ENCODE measurements at regions not wholly inside any gene's neighbourhood (a gene's known extent, or its start where the extent isn't known, plus 50 kb on each side); places are given as distances from the start of the nearest gene placed in this dataset.

DNA sequence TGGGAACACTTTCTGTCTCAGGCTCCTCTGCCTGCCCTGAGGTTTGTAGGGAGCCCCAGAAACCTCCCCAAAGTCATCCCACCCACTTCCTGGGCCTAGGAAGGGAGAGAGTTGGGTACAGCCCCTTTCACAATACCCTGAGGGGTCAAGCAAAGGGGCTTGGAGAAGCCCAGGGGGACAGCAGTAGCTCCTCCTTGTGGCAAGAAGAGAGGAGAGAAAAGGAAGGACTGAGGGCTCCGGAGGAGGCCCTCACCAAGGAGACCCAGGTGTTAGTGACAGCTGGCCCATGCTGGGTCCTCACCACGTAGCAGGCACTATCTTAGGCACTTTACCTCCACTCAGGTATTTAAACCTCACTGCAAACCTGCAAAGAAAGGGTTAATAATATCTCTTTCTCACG is 112.8 kb downstream of the IRX5 start:
- Histone ChIP-seq H3K36me3 (no peaks in the 10 kb centered on the region), H3K4me1 (no peaks in the 10 kb centered on the region), H3K27ac (no peak overlapping the region), H3K4me3 (no peak overlapping the region), H3K9me3 (no peaks in the 10 kb centered on the region), H3K27me3 (peaks cover 0 to 4% (median 0%) of the 10 kb centered on the region in 3 donors)
- TF ChIP-seq EP300 (IDR thresholded peaks at IDR 0.05) (no peak), POLR2AphosphoS5 (IDR thresholded peaks at IDR 0.05) (no peak), POLR2A (IDR thresholded peaks at IDR 0.05) (no peak)
- TF ChIP-seq, protein P1, sequence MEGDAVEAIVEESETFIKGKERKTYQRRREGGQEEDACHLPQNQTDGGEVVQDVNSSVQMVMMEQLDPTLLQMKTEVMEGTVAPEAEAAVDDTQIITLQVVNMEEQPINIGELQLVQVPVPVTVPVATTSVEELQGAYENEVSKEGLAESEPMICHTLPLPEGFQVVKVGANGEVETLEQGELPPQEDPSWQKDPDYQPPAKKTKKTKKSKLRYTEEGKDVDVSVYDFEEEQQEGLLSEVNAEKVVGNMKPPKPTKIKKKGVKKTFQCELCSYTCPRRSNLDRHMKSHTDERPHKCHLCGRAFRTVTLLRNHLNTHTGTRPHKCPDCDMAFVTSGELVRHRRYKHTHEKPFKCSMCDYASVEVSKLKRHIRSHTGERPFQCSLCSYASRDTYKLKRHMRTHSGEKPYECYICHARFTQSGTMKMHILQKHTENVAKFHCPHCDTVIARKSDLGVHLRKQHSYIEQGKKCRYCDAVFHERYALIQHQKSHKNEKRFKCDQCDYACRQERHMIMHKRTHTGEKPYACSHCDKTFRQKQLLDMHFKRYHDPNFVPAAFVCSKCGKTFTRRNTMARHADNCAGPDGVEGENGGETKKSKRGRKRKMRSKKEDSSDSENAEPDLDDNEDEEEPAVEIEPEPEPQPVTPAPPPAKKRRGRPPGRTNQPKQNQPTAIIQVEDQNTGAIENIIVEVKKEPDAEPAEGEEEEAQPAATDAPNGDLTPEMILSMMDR (IDR thresholded peaks at IDR 0.05) = no peak
- peak; percentile 26 for DNase-seq
- WGBS, 2 donors = 45 to 59% methylated on average over 3 of the region's 3 CpGs
- intact Hi-C loops (cut with DNase I) = no loop called here

DNA sequence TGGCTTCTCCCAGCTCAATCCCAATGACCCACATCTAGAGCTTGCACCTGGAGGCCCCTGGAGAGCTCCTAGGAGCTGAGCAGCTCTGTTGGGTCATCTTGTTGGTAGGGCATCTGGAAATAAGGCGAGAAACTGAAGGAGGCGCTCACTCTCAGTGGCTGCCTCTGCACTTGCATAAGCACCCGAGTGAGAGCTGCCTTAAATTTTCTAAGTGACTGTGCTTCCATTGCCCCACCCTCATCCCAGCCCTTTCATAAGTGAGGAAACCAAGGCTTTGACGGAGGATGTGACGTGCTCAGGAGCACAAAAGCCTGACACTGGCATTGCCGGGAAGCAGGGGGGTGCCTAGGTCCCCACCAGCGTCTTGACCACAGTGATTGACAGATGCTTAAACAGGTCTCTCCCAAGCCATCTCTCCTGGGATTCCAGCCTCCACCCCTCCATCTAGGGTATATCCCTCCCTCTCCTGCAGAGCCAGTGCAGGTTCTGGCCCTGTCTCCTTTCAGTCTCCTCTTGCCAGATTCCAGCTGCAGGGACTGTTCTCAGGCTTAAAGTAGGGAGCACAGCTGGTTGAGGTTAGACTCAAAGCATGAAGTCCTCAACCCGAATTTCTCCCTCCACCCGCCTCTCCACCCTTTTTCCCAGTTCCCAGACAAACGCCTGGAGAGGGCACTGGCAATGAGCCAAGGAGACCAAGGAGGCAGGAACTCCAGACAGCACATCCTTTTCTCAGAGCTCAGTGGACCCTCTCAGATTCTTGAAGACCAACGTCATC is 113.7 kb downstream of the IRX5 start:
- Histone ChIP-seq H3K9me3 (no peaks in the 10 kb centered on the region), H3K4me3 (no peak overlapping the region), H3K27ac (no peak overlapping the region), H3K36me3 (no peaks in the 10 kb centered on the region), H3K27me3 (peaks cover 0 to 4% (median 0%) of the 10 kb centered on the region in 3 donors), H3K4me1 (no peaks in the 10 kb centered on the region)
- no peak for TF ChIP-seq EP300 (IDR thresholded peaks at IDR 0.05)
- TF ChIP-seq POLR2A (IDR thresholded peaks at IDR 0.05) = no peak
- TF ChIP-seq, protein P1 (IDR thresholded peaks at IDR 0.05) = no peak
- TF ChIP-seq POLR2AphosphoS5 (IDR thresholded peaks at IDR 0.05) = no peak
- 65 to 72% methylated on average over 11 of the region's 11 CpGs for WGBS, 2 donors
- intact Hi-C loops (cut with DNase I) = no loop called here
- peak; percentile 28 for DNase-seq

DNA sequence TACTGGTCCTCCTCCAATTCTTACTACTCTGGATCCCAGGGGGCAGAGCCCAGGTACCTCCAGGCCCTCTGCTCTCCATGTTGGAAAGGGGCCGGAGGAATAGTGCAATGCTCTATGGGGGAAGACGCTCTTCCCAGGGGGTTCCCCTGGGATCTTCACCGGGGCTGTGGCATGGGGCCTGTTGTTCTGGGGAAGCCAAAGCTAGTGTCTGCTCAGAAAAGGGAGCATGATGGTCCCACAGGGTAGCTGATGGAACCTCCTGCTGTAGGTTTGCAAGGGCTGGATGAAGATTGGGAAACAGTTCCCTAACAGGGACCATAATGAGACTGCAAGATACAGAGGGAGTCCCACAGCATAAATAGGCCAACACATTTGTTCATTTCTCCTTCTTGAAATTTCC is 114.7 kb downstream of the IRX5 start:
- no peak for TF ChIP-seq POLR2AphosphoS5 (IDR thresholded peaks at IDR 0.05)
- TF ChIP-seq, protein P1 (IDR thresholded peaks at IDR 0.05) = no peak
- TF ChIP-seq EP300 (IDR thresholded peaks at IDR 0.05) = no peak
- no peak for TF ChIP-seq POLR2A (IDR thresholded peaks at IDR 0.05)
- peak; percentile 15 for DNase-seq
- no peak overlapping the region for H3K27ac ChIP-seq
- no peaks in the 10 kb centered on the region for H3K36me3 ChIP-seq
- H3K9me3 ChIP-seq = no peaks in the 10 kb centered on the region
- H3K27me3 ChIP-seq = peaks cover 0 to 4% (median 0%) of the 10 kb centered on the region in 3 donors
- H3K4me3 ChIP-seq = no peak overlapping the region
- H3K4me1 ChIP-seq = no peaks in the 10 kb centered on the region
- intact Hi-C loops (cut with DNase I) = no loop called here
- 86 to 89% methylated on average over 3 of the region's 3 CpGs for WGBS, 2 donors

DNA sequence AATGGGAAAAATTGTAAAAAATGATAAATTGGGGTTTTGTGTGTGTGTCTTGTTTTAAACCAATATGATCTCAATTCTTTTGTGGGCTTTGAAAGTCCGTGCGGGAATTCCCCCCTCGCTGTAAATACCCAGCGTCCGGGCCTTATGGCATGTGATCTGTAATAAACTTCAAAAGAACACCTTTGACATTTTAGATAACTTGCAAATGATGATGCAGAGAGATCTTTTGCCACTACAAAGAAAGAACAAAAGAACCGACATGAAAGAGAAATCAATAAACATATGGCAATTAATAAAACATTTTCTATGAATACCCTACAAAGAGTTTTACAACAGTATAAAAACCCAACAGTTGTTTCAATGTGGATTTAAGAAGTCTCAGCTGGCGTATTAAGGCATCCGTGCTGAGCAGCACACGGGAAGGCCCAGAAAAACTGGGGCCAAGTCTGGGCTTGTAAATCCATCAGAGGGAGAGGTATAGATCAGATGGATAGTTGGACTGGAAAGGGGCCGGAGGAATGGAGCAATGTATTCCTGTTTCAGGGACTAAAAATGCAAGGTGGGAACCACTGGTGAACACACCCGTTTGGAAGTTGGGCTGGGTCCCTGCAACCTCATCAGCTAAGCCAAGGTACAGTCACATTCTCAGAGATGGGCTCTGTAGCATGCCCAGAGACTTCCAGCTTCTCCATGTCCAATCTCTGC is 115.2 kb downstream of the IRX5 start:
- H3K4me3 ChIP-seq = no peak overlapping the region
- intact Hi-C loops (cut with DNase I) = no loop called here
- no peak overlapping the region for H3K27ac ChIP-seq
- H3K4me1 ChIP-seq = no peaks in the 10 kb centered on the region
- H3K27me3 ChIP-seq = peaks cover 0 to 4% (median 0%) of the 10 kb centered on the region in 3 donors
- 22 to 65% methylated on average over 11 of the region's 11 CpGs for WGBS, 2 donors
- TF ChIP-seq POLR2A (IDR thresholded peaks at IDR 0.05) = no peak
- no peaks in the 10 kb centered on the region for H3K9me3 ChIP-seq
- H3K36me3 ChIP-seq = no peaks in the 10 kb centered on the region
- DNase-seq = peak; percentile 22

DNA sequence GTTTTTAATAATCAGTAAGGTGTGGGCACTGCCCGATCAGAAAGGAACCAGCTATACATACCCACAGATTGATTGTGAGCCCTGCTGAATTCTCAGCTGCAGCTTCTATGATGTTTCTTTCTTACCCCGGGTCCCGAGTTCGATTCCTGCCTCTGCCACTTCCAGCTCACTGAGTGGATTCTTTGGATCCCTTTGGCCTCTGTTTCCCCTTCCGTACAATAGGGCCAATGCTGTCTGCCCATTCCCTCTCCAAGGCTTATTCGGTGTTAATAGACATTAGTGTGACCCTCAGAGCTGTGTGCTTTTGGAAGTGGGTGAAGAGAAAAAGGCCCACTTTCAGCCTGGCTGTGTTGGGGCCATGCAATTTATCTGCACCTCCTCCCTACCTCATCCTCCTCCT is 115.8 kb downstream of the IRX5 start:
- Histone ChIP-seq H3K4me1 (no peaks in the 10 kb centered on the region), H3K4me3 (no peak overlapping the region), H3K9me3 (no peaks in the 10 kb centered on the region), H3K27me3 (peaks cover 0 to 4% (median 0%) of the 10 kb centered on the region in 3 donors), H3K36me3 (no peaks in the 10 kb centered on the region), H3K27ac (no peak overlapping the region)
- WGBS, 2 donors = 94% methylated on average over 6 of the region's 6 CpGs
- no peak for DNase-seq
- TF ChIP-seq EP300 (IDR thresholded peaks at IDR 0.05) (no peak), POLR2A (IDR thresholded peaks at IDR 0.05) (no peak), POLR2AphosphoS5 (IDR thresholded peaks at IDR 0.05) (no peak)
- TF ChIP-seq, protein P1 (IDR thresholded peaks at IDR 0.05) = no peak
- intact Hi-C loops (cut with DNase I) = no loop called here

Data from sigmoid colon (tissue), 6 donors.